Smooth muscle cell (in vitro differentiated cells): ENCODE measurements at regions not wholly inside any gene's neighbourhood (a gene's known extent, or its start where the extent isn't known, plus 50 kb on each side); places are given as distances from the start of the nearest gene placed in this dataset.

Source experiments
- DNase-seq: peaks from one replicate; lab custom pipeline; 2025; ENCODE audit not compliant: unreplicated experiment; lab: John Stamatoyannopoulos, UW
- H2AFZ ChIP-seq: fragments of 200-600 bp; sonication (generic); 2 replicates; pipeline ENCODE4 v1.6.0; 2016; ENCODE audit warnings: antibody characterized with exemption, low read depth, mild to moderate bottlenecking
- H3F3A ChIP-seq: fragments of 200-600 bp; sonication (generic); 2 replicates; pipeline ENCODE4 v1.6.0; 2017; ENCODE audit warnings: antibody characterized with exemption, low read depth
- H3K27ac ChIP-seq: fragments of 200-600 bp; sonication (generic); 2 replicates; pipeline ENCODE4 v1.5.1; 2016; ENCODE audit warnings: low read depth, mild to moderate bottlenecking
- H3K27me3 ChIP-seq: fragments of 200-600 bp; sonication (generic); 2 replicates; pipeline ENCODE4 v1.6.1; 2016; ENCODE audit warnings: low read depth, mild to moderate bottlenecking
- H3K36me3 ChIP-seq: fragments of 200-600 bp; sonication (generic); 2 replicates; pipeline ENCODE4 v1.5.1; 2016; ENCODE audit warnings: low read depth
- H3K4me1 ChIP-seq: fragments of 200-600 bp; sonication (generic); 2 replicates; pipeline ENCODE4 v1.5.1; 2016; ENCODE audit warnings: low read depth
- H3K4me2 ChIP-seq: fragments of 200-600 bp; sonication (generic); 2 replicates; pipeline ENCODE4 v1.6.0; 2016; ENCODE audit warnings: mild to moderate bottlenecking
- H3K4me3 ChIP-seq: fragments of 200-600 bp; sonication (generic); 2 replicates; pipeline ENCODE4 v1.5.1; 2016; ENCODE audit warnings: mild to moderate bottlenecking
- H3K79me2 ChIP-seq: fragments of 200-600 bp; sonication (generic); 2 replicates; pipeline ENCODE4 v1.6.0; 2016; ENCODE audit warnings: low read depth, mild to moderate bottlenecking
- H3K9ac ChIP-seq: fragments of 200-600 bp; sonication (generic); 2 replicates; pipeline ENCODE4 v1.6.0; 2016; ENCODE audit warnings: low read depth
- H3K9me3 ChIP-seq: fragments of 200-600 bp; sonication (generic); replicated peaks from 2 replicates; pipeline ENCODE4 v1.5.1; 2016; ENCODE audit warnings: low read depth
- H4K20me1 ChIP-seq: fragments of 200-600 bp; sonication (generic); 2 replicates; pipeline ENCODE4 v1.6.0; 2016; ENCODE audit warnings: low read depth
- CTCF ChIP-seq: fragments of 200-600 bp; sonication (generic); IDR thresholded peaks from 2 replicates; pipeline ENCODE4 v1.5.1; 2017; ENCODE audit warnings: borderline replicate concordance, mild to moderate bottlenecking, antibody characterized with exemption; ENCODE audit not compliant: insufficient read depth, poor library complexity, severe bottlenecking
- WGBS: methylation state at CpG from one replicate; pipeline ENCODE4 v1.1.7; 2016; ENCODE audit warnings: low lambda C conversion rate; 5-methylcytosine and 5-hydroxymethylcytosine counted together

- Histone ChIP-seq H3K27ac (no peak overlapping the region), H3K4me2 (no peak overlapping the region), H3F3A (no peaks in the 10 kb centered on the region), H3K79me2 (no peaks in the 10 kb centered on the region), H3K4me1 (no peaks in the 10 kb centered on the region), H3K9me3 (no peaks in the 10 kb centered on the region), H3K36me3 (no peaks in the 10 kb centered on the region), H3K4me3 (no peak overlapping the region), H4K20me1 (no peaks in the 10 kb centered on the region), H3K27me3 (peaks cover 8% of the 10 kb centered on the region), H2AFZ (no peak overlapping the region), H3K9ac (no peak overlapping the region)
- WGBS = 92% methylated on average over 21 of the region's 21 CpGs
- no peak for TF ChIP-seq CTCF
- no peak for DNase-seq
Observed at GRCh38 chr6:168198302-168199180, 119.5 kb upstream of the FRMD1 start.

GRCh38 chr6:168197636-168198301 lies 118.8 kb upstream of the FRMD1 start:
- Histone ChIP-seq H3K27ac (no peak overlapping the region), H2AFZ (no peak overlapping the region), H3K27me3 (peaks cover 8% of the 10 kb centered on the region), H3K36me3 (no peaks in the 10 kb centered on the region), H3K4me1 (no peaks in the 10 kb centered on the region), H3K9me3 (no peaks in the 10 kb centered on the region), H4K20me1 (no peaks in the 10 kb centered on the region), H3K4me2 (no peak overlapping the region), H3F3A (no peaks in the 10 kb centered on the region), H3K9ac (no peak overlapping the region), H3K4me3 (no peak overlapping the region), H3K79me2 (no peaks in the 10 kb centered on the region)
- TF ChIP-seq CTCF = no peak
- no peak for DNase-seq
- WGBS = 94% methylated on average over 10 of the region's 10 CpGs

GRCh38 chr6:168196881-168197635 lies 118.0 kb upstream of the FRMD1 start:
- Histone ChIP-seq H3K9ac (no peak overlapping the region), H3K9me3 (no peaks in the 10 kb centered on the region), H3K4me2 (no peak overlapping the region), H3K27ac (no peak overlapping the region), H3K79me2 (no peaks in the 10 kb centered on the region), H3K27me3 (peaks cover 11% of the 10 kb centered on the region), H3K4me3 (no peak overlapping the region), H4K20me1 (no peaks in the 10 kb centered on the region), H3K4me1 (no peaks in the 10 kb centered on the region), H3F3A (no peaks in the 10 kb centered on the region), H3K36me3 (no peaks in the 10 kb centered on the region), H2AFZ (no peak overlapping the region)
- WGBS = 91% methylated on average over 24 of the region's 25 CpGs
- TF ChIP-seq CTCF = no peak
- no peak for DNase-seq
